GM21447 (cell line): ENCODE measurements at regions not wholly inside any gene's neighbourhood (a gene's known extent, or its start where the extent isn't known, plus 50 kb on each side); places are given as distances from the start of the nearest gene placed in this dataset.
"Not testable (repeated sequence)": the region's sequence is repeated elsewhere in the genome, so short reads cannot be mapped to it uniquely, and the experiment has no call there.

ENCODE experiments used
- ATAC-seq: cut with Tn5 transposase; IDR thresholded peaks from one replicate; pipeline ENCODE4 v1.9.1; 2021; ENCODE audit not compliant: unreplicated experiment

DNA sequence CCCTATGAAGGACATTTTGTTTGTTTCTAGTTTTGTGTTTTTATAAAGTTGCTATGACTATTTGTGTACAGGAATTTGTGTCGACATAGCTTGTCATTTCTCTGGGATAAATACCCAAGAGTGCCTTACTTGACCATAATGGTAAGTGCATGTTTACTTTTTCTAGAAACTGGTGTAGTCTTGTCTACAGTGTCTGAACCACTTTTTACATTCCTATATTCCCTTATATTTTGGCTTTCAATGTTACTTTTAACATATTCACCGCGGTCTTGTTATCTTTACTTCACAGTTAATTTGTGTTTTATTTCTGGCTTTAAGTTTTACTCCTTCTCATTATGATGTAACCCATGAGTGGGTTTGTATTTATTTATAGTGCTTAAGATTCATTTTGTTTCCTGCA lies 444.4 kb upstream of the RGS17 start:
- no peak for ATAC-seq

DNA sequence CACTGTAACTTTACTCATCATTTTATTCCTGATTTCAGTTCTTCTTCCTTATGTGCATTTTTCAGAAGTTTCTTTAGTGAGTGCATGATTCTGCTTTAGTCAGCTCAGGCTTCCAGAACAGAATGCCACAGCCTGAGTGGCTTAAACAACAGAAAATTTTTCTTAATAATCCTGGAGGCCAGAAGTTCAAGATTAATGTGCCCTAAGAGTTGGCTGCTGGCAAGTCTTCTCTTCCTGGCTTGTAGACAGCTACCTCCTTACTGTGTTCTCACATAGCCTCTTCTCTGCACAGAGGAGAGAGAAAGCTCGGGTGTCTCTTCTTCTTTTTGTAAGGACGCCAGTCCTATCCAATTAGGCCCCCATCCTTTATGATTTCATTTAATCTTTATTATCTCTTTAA lies 443.1 kb upstream of the RGS17 start:
- no peak for ATAC-seq

DNA sequence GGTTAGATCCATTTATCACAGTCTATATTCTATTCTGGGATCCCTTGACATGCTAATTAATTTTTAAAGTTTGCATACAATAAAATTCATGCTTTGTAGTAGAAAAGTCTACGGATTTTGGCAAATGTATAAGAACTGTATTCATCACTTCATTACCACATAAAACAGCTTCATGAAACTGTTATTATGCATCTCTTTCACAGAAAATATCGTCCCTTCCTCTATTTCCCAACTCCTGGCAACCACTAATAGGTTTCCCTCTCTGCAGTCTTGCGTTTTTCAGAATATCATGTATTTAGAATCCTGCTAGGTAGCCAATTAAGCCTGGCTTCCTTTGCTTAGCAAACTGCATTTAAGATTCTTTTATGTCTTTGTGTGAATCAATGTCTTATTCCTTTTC lies 441.3 kb upstream of the RGS17 start:
- no peak for ATAC-seq

DNA sequence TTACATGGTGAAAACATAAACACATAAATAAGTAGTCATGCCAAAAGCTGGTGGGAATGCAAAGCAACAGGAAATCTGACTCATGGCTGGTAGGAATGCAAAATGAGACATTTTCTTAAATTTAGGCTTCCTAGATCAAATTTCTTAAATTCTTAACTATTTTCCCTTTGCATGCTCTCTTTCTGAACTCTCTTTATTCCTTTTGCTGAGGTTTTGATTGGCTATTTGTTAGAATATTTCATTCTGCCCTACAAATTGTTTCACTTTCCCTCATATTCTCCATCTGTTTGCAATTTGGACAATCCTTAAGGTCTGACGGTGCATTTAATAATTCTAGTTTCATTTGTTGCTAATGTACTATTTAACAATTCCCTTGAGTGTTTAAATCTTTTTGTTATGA lies 437.5 kb upstream of the RGS17 start:
- no peak for ATAC-seq

DNA sequence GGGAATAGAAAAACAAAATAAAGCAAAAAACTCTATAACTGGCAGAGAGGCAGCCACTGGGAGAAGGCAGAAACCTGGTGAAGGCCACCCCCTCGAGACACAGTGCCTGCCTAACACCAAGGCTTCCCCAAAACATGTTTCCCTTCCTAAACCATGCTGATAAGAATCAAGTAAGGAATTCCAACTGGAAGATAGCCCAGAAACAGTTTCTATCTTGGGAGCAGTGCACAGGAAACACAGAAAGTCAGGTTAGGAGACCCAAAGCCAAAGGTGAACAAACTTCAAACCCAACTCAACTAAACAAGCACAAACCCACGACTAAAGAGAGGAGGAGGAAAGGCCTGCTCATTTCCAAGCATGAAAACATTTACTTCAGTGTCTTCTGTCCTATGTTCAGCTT lies 433.7 kb upstream of the RGS17 start:
- ATAC-seq, result no peak

DNA sequence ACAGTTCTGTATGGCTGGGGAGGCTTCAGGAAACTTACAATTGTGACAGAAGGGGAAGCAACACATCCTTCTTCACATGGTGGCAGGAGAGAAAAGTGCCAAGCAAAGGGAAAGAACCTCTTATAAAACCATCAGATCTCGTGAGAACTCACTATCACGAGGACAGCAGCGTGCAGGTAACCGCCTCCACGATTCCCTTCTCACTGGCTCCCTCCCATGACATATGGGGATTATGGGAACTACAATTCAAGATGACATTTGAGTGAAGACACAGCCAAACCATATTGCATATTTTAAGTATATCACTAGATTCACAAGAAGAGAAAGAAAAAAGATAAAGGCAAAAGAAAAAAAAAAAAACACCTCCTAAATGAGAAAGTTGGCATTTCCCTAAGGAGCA lies 431.9 kb upstream of the RGS17 start:
- no peak for ATAC-seq

DNA sequence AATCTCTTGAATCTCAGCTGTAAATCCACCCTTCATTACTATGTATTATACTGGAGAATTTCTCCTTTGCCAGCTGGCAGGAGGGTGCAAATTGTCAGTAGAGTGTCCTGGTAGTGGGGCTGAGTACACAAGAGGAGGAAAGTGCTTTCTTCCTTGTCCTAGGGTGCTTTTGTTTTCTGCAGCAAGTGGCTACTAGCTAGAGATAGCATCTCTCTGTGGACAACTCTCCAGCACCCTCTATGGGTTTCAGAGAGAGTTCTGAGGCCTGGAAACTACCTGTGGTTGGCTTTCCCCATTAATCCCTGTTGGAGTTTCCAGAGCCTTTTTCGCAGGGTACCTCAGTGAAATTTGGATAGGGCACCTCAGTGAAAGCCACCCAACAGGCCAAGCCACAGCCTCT lies 422.5 kb upstream of the RGS17 start:
- ATAC-seq, result no peak

DNA sequence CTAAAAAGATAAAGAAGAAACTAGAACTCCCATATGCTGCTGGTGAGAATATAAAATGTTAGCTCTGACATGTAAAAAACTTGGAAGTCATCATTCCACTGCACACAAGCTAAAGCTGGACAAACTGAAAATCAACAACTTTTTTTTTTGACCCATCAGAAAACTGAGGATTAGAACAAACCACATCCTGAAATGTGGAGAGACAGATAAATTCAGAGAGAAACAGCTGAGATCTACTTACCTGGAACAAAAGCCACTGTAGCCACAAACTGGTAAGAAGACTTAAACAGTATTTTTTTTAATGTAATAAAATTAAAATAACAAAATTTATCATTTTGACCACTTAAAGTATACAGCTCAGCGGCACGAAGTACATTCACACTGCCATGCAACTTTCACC lies 408.5 kb upstream of the RGS17 start:
- no peak for ATAC-seq

DNA sequence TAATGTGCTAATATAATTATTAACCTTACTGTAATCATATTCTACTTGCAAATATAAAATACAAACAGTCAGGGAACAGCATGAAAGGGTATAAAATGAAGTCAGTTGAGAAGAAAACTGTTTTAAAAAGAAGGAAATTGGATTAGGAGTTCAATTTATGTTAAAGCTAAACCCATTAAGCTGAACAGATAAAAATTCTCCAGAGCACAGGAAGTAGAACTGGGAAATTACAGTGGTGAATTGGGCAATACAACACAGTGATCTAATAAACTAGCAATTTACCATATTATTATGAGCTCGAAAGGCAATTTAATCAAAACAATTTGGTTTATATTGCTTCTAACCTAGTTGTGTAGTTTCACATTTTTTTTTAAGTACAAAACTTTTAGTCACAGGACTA lies 407.4 kb upstream of the RGS17 start:
- ATAC-seq, result no peak

DNA sequence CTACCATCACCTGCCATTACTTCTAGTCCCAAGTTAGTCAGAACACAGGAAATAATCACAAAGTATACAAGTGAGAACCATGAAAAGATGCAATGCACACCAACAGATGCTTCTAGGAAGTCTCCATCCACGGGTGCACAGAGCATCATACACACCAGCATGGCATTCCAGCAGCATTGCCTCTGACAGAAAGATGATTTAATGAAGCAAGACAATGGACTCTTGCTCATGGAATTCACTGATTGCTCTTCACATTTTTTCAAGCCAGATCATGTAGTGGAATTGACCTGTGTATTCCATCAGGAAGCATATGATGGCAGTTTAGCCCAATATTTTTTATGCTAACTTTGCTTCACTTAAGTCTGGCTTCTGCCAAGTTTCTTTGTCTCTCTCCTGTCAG lies 406.3 kb upstream of the RGS17 start:
- no peak for ATAC-seq

DNA sequence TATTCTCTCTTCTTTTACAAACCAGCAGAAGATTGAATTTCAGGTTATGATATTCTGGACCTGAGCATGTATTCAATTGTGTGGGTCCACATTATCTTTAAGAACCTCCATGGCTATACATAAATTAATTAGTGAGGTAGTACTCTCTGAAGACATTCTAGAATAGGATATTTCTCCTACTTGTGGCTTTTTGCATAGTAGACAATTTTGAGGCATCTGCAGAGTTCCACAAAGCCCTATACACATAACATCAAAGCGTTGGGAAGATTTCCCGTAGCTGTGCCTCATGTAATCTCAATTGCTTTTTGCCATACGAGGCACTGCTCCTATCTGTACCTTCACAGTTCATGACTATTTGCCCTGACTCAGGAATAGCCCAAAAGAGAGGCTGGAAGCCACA lies 395.4 kb upstream of the RGS17 start:
- ATAC-seq, result no peak

DNA sequence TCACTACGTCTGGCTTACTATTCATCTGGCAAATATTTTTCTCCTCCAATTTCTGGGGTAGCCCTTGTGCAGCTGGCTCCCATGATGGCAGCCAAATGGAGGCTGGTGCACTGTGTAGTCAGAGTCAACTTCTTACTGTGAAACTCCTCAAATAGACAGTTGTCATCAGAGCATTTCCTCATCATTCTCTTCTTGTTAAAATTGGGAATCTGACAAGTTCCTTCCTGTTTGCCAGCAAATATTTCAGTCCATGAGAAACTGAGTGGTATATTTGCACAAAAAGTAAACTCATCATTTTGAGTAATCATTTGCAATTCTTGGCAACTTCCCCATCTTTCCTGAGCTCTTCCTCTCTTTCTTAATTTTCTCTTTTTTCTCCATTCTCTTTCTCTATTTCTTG lies 394.9 kb upstream of the RGS17 start:
- ATAC-seq, result no peak

DNA sequence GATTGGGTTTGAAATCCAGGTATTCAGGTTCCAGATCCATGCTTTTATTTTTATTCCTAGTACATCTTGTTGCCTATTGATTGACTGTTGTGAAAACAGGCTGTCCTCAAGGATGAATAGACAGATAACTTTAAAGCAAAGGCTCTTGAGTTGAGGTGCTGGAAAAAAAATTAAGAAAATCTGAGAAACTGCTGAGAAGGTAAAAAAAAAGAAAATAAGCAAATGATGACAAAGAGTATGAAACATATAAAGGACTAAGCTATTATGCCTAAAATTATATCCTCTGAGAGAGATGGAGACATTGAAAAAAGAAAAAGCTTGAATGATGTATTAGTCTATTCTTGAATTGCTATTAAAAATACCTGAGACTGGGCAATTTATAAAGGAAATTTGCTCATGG lies 392.3 kb upstream of the RGS17 start:
- no peak for ATAC-seq

DNA sequence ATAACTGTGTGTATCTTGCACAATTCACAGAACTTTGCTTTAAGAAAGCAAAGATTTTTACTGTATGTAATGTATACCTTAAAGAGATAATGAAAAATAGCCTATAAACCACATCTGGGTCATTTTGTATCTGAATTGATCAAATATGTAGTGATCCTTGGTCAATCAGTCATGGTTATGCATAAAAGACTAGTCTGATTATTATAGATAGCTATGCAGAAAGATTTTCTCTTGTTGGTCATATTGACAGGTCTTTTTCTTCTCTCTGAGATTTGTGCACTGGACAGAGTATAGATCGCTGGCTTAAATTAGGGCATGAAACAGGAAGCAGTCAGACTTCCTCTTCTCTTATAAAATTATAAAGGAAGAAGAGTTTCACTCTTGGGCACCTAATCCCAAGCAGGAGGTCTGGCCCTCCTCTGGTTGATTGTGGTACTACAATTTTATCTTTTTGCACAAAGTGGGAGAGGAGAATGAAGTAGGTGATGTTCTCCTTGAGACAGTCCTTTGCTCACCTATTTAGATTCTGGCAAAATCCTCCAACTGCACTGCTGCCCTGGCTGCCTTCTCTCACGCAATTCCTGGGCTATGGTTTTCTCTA lies 380.9 kb upstream of the RGS17 start:
- no peak for ATAC-seq

DNA sequence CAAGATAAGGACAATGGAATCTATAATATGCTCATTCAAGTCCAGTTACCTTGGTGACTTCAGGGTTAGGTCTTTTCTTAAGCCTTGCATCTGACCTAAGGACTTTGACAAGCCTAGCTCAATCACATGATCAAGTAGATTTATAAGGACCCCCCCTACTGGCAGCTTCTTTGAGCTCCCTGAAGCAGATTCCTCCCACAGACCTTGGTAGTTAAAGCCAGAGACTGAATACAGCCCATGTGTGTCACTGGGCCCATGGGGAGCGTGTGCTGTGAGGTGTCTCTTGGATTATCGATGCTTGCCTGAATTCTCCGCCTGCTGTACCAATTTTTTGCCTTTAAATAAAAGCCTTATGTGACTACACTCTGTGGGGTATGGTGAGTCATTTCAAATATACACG lies 372.7 kb upstream of the RGS17 start:
- no peak for ATAC-seq

DNA sequence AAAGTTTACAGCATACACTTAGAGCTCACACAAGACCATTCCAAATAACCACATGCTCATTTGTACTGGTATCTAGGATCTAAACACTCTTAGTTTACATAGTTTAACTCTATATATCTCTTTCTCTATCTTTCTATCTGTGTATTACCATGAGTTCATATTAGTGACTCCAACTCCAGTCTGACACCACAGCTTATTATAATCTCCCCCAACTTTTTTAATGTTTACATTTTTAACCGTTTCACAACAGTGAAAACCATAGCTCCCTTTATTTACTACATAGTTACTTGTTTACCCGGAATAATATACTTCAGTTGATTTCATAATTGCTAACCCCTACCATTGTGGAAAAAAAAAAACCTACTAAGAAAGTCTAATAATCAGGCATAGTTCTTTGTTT lies 362.4 kb upstream of the RGS17 start:
- ATAC-seq, result no peak

DNA sequence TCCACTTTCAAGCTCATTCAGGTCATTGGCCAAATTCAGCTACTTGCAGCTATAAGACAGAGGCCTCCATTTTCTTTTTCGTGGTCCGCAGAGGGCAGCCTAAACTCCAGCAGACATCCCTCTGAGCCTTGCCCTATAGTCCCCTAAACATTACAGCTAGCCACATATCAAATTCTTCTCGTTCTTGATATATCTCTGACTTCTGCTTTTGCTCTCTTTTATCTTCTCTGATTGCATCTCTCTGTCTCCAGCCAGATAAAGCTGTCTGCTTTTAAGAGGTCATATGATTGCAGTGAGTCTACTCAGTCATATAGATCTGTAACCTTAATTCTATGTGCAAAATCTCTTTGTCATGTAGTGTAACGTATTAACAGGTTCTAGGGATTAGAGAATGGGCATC lies 358.4 kb upstream of the RGS17 start:
- ATAC-seq, result no peak

DNA sequence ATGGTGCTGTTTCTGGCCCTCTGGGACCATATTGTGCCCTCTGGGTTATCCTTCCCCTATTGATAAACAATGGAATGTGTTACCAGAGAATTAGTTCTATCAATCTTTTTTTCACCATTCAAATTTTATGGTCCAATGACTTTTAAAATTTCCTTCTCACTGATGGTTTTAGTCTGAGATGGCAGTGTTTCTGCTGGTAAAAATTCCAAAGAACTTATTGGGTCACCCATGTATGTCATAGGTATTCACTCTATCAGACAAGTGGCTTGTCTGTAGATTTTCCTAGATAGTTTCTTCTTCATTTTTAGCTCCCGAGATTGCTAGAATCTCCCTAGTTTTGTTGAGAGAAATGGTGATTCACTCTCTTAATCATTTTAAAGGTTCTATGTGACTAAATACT lies 357.2 kb upstream of the RGS17 start:
- ATAC-seq, result no peak

DNA sequence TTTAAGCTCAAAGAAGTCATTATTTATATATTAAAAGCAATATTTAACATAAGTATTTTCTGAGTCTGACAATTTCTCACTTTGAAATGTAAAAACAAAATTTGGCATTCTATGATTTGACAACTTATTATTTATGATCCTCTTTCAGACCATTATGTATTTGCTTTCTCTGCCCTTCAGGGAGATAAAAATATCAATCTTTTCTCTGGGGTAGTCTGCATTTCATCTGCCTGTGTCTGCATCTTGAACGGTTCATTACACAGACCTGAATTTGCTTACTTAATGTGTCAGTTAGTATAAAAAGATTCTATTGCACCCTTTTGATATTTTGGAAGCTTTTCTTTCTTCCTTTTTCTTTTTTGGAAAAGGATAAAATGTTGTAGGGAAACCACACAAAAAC lies 354.0 kb upstream of the RGS17 start:
- ATAC-seq, result no peak

DNA sequence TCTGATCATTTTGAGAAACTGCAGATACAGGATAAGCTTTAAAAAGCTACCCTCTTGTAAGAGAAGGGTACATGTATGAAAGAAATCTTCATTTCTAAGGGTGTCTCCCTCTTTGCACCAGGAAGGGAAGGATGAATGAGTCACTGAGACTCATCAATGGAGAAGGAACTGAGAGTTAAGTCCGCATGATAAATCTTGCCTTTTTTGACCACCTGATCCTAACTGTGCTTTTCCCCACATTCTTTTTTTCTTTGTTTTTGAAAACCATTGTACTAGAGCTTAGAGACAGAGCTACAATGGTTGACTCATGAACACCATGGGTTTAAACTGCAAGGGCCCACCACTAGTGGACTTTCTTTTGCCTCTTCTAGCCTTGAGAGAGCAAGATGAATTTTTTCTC lies 353.0 kb upstream of the RGS17 start:
- no peak for ATAC-seq

DNA sequence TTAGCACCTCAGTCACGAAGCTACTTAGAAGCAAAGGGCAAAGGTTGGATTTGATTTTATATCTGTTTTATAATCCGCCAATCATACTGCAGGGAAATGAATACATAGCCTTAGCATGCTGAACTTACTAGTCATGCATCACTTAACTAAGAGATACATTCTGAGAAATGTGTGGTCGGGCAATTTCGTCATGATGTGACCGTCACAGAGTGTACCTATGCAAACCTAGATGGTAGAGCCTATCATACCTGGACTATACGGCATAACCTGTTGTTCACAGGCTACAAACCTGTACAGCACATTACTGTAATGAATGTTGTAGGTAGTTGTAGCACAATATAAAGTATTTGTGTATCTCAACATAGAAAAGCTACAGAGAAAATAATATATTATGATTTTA lies 345.2 kb upstream of the RGS17 start:
- no peak for ATAC-seq

DNA sequence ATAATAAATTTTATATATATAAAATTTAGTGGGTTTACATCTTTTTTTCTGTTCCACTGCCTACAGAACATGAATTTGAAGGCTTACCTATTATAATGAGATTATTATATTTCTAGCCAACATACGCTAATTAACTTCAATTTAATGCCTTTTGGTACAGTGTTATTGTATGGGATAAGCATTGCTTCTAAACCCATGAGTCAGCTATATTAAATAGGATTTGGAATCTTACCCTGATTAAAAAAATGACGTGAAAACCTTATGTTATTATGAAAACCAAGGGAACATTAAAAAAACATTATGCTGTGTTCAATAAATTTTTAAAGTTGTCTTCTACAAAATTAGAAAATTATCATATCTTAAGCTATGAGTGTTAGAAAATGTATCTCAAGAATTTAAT lies 334.0 kb upstream of the RGS17 start:
- ATAC-seq, result no peak

DNA sequence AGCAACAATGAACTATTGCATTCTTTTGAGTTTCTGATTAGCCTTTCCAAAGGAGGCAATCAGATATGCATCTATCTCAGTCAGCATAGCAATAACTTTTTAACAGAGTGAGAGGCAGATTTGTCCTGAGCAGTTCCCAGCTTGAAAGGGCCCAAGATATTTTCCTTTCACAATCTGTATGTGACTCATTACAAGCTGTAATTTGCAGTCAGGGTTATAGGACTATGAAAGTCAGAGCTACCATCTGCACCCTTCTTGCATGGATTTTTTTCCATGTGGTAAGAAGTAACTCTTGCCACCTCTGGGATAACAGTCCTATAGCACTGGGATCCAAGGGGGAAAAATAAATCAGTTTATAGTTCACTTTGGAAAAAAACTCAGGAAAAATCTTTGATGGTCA lies 318.2 kb upstream of the RGS17 start:
- ATAC-seq, result no peak

DNA sequence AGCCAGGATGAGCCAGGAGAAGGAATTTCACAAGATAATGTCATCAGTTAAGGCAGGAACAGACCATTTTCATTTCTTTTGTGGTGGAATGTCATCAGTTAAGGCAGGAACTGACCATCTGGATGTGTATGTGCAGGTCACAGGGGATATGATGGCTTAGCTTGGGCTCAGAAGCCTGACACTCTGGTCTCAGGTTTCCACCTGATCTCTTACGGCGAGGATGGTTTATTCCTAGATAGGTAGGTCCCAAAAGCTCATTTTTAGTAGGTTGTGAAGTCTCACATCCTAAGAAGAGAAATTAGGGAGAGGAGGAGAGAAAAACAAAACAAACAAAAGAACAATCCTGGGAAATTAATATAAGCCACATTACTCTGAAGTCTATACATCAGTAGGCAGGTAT lies 311.7 kb upstream of the RGS17 start:
- not testable (repeated sequence) for ATAC-seq
